NCI-H2196 (cell line): ENCODE measurements at regions not wholly inside any gene's neighbourhood (a gene's known extent, or its start where the extent isn't known, plus 50 kb on each side); places are given as distances from the start of the nearest gene placed in this dataset.
"Not testable (repeated sequence)": the region's sequence is repeated elsewhere in the genome, so short reads cannot be mapped to it uniquely, and the experiment has no call there.

Experiments used
- DNase-seq: peaks from one replicate; lab custom pipeline; 2025; ENCODE audit not compliant: unreplicated experiment; lab: John Stamatoyannopoulos, UW

GRCh38 chr2:22037274-22037673 lies 913.5 kb downstream of the TDRD15 start:
- DNase-seq, result no peak

- no peak for DNase-seq
Measured at GRCh38 chr2:22043784-22044183, 920.0 kb downstream of the TDRD15 start.

DNA sequence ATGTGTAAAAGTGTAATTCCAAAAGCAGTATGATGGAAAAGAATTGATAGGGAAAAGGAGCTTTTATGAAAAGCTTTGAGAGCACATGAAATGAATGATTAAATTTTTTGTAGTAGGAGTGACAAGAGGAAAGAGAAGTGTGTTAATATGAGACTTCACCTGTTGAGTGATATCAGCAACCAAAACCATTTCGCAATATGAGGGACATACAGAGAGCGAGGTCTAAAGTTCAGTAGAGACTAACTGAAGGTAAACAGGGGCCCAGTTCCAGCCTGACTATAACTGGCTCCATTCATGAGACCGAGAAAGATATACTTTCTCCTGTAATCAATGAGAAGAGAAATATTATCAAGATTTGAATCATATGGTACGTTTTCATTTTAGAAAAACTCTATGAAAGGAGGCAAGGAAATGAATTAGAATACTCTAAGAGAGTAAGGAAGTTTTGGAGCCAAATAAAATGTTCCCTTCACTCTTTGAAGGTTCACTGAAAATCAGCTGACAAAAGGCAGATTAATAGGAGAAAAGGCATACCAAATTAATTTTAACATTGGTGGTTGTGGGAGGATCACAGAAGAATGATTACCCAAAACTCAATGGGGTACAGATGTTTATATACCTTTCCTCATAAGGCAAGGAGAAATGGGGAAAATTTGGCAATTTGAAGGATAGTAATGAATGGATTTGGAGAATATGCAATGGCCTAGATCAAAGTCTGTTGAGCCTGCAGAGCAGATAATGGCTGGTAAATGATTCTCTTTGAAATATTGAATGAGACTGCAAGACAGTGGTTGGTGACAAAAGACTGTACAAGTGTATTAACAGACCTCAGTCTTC lies 932.2 kb downstream of the TDRD15 start:
- DNase-seq, result no peak

GRCh38 chr2:22056621-22057132 lies 932.9 kb downstream of the TDRD15 start:
- DNase-seq, result no peak

- no peak for DNase-seq
Measured at GRCh38 chr2:22062679-22063078, 938.9 kb downstream of the TDRD15 start.

- no peak for DNase-seq
Measured at GRCh38 chr2:22076454-22076853, 952.7 kb downstream of the TDRD15 start.

- DNase-seq, result no peak
Measured at GRCh38 chr2:22078701-22079100, 954.9 kb downstream of the TDRD15 start.

- no peak for DNase-seq
Measured at GRCh38 chr2:22079583-22079982, 955.8 kb downstream of the TDRD15 start.

DNA sequence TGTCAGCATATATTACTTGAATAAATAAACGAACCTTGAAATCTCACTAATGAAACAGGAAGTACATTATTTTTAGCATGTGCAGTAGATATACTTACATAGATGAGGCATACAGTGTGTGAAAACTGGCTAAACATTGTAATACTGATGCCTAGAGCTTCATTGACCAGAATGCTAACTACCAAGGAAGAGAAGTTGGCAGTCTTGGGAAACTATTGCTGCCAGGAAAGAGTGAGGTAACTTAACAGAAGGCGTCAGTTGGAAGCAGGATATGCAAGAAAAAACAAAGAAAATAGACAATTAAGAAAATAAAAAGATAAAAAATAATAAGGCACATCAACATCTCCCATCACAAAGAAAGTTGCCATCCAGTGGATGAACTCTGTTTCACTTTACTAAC lies 963.0 kb downstream of the TDRD15 start:
- no peak for DNase-seq

DNA sequence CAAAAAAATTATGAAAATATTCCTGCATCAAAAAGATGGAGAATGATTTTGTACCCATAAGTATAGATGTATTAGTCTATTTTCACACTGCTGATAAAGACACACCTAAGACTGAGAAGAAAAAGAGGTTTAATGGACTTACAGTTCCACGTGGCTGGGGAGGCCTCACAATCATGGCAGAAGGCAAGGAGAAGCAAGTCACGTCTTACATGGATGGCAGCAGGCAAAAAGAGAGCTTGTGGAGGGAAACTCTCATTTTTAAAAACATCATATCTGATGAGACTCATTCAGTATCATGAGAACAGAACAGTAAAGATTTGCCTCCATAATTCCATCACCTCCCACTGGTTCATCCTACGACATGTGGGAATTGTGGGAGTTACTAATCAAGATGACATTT lies 979.8 kb downstream of the TDRD15 start:
- DNase-seq, result not testable (repeated sequence)

DNA sequence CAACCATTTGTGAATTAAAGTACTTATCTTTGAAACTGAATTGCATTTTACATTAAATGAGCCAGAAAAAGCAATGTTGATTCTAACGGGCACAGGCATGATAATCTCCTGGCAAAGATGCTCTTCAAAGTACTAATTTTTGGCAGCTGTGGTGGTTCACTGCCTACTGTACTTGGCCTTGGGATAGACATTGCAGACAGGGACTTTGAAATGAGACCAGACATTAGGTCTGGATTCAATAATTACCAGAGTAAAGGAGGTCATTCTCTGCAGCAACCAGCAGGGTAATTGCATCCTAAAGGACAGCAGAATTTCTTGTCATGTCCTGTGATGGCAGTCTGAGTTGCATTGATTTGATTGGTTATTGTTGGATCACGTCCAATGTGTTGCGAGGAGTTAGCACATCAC lies 986.5 kb downstream of the TDRD15 start:
- no peak for DNase-seq

GRCh38 chr2:22124003-22124402 lies 1000.2 kb downstream of the TDRD15 start:
- DNase-seq, result no peak

GRCh38 chr2:22126106-22126505 lies 1002.3 kb downstream of the TDRD15 start:
- no peak for DNase-seq

DNA sequence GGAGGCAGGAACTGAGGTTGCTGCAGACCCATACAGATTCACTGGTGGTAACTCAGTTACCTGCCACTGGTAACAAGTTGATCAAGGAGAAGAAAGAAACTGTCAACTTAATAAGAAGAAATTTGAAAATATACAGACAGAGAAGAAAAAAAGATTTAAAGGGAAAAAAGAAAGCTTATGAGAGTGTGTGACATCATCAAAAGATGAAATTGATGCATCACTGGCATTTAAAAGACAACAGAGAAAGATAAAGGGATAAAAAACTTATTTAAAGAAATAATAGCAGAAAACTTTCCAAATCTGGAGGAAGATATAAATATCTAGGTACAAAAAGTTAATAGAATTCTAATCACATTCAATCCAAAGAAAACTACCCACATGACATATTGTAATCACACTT lies 1003.2 kb downstream of the TDRD15 start:
- DNase-seq, result no peak

DNA sequence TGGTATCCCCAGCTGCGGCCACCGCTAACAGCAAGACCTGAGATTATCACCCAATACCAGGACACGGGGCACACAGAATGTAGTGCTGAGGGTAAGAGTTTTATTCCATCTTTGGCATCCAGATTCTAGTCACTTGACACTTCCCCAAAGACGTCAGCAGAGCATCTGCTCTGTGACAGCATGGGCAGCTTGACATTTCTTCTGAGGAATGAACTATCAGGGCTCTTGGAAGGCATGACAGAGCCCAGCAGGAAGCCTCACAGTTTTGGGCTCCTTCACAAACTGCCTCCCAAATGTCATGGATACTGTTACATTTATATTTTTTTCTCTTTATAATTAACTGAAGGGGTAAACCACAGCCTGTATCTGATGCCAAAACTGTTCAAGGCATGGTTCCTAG lies 1010.7 kb downstream of the TDRD15 start:
- no peak for DNase-seq

- no peak for DNase-seq
Measured at GRCh38 chr2:22136446-22136845, 1012.7 kb downstream of the TDRD15 start.

- DNase-seq, result no peak
Measured at GRCh38 chr2:22143840-22144239, 1020.1 kb downstream of the TDRD15 start.

DNA sequence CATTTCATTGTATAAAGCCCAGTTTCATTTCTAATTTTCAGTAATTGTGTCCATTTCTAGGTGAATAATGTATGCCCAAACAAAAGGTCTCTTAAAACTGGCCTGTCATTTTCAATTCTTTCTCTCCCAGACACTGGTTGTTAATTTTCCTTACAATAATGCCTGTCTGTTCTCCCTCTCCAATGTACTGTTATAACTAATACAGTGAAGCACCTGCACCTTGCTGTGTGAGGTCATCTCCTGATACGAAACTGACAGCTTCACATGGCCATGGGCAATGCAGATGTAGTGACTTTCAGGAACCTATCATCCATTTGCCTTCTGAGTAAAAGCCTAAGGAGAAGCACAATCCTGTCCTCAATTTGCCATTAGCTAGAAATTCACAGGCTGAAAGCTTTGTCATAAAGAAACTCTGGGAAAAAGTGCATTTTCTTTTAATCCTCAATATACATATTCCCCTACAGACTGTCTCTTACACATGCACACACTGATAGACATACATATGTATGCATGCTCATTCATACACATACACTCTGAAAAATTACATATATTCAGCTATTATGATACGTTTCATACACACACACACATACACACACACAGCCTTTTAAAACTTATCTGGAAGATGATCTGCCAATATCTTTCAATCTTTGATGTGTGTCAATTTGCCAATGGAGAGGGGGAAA lies 1030.3 kb downstream of the TDRD15 start:
- no peak for DNase-seq

- not testable (repeated sequence) for DNase-seq
Measured at GRCh38 chr2:22156661-22157060, 1032.9 kb downstream of the TDRD15 start.

GRCh38 chr2:22167256-22167655 lies 1043.5 kb downstream of the TDRD15 start:
- DNase-seq, result no peak

GRCh38 chr2:22175003-22175402 lies 1051.2 kb downstream of the TDRD15 start:
- no peak for DNase-seq

- no peak for DNase-seq
Measured at GRCh38 chr2:22185251-22185650, 1061.5 kb downstream of the TDRD15 start.
